HG03432 (cell line): ENCODE measurements at regions not wholly inside any gene's neighbourhood (a gene's known extent, or its start where the extent isn't known, plus 50 kb on each side); places are given as distances from the start of the nearest gene placed in this dataset.

Experiments used
- ATAC-seq: cut with Tn5 transposase; IDR thresholded peaks from one replicate; pipeline ENCODE4 v1.9.1; 2021; ENCODE audit warnings: mild to moderate bottlenecking, moderate library complexity; ENCODE audit not compliant: unreplicated experiment

DNA sequence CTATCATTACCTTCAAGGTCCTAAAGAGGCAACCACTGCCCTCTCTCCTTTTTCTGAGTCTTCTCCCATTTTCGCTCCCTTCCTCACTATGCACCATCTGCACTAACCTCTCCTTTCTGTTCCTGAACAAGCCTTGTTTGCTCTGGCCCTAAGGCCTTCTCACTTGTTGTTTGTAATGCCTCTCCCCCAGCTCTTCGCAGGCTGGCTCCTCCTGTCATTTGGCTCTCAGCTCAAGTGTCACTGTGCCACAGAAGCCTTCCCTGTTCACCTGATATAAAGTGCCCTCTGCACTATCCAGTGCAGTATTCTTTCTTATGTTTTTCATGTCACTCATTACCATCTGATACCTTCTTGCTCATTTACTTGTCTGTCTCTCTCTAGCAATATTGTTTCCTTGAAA, 303.7 kb downstream of the KCNN2 start:
- ATAC-seq: no peak

- ATAC-seq: no peak
Measured at GRCh38 chr5:114660791-114661190, 298.9 kb downstream of the KCNN2 start.

GRCh38 chr5:114658194-114658593, 296.3 kb downstream of the KCNN2 start:
- no peak for ATAC-seq

DNA sequence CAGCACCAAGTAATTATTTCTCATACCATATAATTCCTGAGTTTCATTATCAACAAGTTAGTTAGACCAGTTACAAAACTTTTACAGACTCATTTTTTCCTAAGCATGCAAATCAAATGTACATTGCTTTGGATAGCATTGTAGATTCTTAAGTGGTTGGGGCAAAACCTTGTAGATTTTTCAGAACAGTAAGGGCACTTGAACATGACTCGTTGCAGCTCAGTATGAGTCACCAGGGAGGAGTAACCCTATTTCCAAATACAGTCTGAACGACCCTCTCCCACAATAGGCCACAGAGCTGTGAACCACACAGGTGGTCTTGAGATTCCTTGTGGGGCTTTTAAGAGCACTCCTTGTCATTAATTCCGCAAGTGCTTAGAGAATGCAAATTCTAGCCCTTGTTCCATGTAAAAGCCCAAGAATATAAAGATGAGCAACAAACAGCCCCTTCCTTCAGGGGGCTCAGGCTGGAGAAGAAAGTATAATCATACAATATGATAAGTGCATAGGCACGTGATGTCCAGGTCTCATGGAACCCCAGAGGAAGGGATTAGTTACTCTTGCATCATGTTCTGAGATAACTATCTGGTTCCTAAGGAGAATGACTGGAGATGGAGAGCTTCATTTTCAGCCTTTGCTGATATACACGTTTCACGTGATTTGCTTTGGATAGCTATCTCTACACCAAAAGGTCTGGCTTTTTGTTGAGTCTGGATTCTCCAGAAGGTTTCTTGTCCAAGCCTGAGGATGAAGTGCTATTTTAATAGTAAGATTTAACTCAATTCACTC, 295.7 kb downstream of the KCNN2 start:
- ATAC-seq: no peak

DNA sequence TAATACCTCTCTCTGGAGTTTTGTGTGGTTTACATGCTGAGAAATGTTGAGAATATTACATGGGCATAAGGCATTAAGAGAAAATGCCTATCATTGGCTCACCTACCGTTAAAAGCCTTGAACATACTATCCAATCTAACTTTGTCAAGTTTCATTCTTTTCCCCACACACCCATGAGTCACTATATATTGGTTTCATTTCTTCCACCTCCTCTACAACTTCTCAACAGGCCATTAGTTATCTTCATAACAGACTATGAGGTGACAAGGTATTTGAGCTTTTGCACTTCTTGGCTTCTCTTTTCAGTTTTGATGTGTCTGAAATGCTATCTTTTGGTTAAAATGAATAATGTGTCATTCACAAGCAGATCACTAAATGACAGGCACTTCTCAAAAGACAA, 288.0 kb downstream of the KCNN2 start:
- peak; percentile 59 for ATAC-seq

DNA sequence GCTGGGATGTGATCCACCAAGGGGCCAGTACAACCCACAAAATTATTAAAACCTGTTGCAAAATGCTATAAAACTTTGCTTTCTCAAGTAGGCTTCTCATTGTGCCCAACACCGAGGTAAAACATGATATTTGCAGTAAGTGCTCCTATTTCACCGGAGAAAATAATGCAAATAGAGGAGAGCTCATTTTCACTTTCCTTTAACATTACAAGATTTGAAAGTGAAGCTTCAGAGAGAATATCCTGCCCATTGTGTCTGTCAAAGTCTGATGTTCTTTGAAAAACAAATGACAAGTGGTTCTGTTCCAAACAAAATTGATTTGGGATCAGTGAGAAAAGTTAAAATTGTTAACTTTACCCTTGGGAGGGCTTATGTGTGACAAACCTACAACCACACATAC, 287.1 kb downstream of the KCNN2 start:
- peak; percentile 40 for ATAC-seq

GRCh38 chr5:114644576-114644975, 282.7 kb downstream of the KCNN2 start:
- no peak for ATAC-seq

DNA sequence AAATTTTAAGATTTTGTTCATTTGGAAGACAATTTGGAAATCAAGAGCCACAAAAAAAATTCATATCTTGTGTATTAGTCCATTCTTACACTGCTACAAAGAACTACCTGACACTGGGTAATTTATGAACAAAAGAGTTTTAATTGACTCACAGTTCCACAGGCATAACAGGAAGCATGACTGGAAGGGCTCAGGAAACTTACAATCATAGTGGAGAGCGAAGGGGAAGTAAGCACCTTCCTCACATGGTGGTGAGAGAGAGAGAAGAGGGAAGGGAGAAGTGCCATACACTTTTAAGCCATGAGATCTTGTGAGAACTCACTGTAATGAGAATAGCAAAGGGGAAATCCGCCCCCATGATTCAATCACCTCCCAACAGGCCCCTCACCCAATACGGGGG, 274.4 kb downstream of the KCNN2 start:
- ATAC-seq: no peak

DNA sequence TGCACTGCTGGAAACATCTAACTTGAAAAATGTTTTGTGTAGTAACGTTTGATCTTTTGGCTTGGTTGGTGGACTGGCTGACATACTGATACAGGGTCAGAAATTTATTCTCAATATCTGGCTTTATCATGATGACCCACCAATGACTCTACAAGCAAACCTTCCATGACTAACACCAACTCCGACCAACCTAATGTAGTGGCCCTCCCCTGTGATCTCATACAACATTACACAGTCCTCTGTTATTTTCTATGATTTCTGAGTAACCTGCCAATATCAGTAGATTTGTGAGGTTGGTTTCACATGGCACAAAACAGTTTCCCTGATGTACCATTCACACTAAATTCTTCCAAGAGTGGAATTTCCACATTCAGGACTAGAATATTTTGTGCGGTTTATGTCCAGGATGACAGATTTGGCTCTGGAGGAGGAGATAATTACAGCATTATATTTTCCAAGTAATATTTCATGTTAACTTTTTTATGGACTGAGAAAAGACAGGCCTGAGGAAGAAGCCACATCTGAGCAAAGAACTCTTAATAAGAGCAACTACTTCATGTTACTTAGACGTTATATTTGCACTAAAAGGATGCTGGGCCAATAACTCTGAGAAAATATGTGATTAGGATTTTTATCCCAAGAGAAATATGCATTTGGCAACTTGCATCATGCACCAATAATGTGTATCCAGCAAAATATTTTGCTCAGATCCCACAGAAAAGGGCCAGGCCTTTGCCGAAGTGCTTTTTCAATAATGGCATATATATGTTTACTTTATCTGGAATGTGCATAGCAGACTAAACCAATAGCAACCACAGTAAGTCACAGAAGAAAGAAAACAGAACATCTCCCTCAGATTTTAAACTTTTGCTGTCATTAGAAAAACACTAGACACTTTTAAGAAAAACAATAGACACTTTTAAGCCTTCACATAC, 273.4 kb downstream of the KCNN2 start:
- no peak for ATAC-seq

DNA sequence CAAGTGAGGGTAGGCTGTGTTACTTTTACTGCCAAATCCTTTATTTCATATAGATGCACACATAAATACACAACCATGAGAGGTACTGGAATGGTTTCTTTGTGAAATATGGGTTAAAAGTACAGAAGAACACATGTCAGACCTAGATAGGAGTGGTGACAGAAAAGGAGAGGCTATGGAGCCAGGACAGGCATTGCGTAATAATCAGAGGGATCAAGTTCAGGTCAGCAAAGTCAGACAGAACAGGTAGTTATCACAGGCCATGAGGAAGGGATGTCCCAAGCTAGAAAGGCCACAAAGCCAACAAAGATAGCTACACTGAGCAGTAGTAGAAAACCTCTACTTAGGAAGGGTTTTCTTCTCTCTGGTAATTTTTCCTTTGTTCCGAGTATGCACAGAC, 272.6 kb downstream of the KCNN2 start:
- no peak for ATAC-seq

DNA sequence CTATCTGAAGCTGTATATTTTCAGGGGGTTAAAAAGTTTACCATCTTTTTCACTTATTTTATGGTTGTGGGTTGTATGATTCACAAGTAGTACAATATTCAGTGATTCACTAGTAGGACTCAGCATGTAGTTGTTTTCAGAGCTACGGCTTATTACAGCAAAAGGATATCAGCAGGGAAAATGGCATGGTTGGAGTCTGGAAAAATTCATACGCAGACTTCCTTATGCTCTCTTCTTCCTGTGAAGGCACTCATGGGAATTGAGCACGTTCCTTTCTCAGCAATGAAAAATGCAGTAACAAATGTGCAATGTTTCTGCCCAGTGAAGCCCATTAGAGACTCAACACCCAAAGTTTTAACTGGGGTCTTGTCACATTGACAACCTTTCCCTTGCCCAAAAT, 250.5 kb downstream of the KCNN2 start:
- no peak for ATAC-seq

GRCh38 chr5:114581136-114581535, 219.3 kb downstream of the KCNN2 start:
- ATAC-seq: no peak

DNA sequence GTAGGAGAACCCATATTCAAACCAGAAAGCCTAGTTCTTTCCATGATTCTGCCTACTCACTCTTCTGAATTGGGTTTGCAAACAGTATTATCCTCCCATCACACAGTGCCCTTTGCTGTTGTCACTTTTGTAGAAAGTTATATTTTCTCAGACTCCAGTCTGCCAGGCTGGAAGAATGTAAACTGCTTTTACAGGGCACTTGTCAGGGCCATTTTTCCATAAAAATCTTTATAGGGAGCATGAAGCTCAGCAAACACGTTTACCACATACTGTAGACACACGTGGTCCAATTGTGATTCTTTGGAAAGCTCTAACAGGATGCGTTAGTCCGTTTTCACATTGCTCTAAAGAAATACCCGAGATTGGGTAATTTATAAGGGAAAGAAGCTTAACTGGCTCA, 204.0 kb downstream of the KCNN2 start:
- no peak for ATAC-seq

DNA sequence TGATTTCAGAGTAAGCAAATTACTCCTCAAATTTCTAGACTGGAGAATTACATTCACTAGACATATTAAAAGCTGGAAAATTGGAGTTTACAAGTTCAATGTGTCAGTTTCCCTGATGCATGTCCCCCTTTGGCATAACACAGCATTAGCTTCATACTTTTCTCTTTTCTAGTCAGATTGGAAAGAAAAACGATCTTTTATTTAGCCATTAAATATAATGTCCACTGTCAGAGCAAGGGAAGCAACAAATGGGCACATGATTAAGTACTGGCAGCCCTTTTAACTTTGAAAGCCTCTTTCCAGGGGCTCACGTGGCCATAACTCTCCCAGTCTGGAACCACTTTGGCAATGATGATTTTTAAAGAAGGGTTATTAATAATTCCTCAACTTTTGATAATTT, 203.3 kb downstream of the KCNN2 start:
- ATAC-seq: no peak

DNA sequence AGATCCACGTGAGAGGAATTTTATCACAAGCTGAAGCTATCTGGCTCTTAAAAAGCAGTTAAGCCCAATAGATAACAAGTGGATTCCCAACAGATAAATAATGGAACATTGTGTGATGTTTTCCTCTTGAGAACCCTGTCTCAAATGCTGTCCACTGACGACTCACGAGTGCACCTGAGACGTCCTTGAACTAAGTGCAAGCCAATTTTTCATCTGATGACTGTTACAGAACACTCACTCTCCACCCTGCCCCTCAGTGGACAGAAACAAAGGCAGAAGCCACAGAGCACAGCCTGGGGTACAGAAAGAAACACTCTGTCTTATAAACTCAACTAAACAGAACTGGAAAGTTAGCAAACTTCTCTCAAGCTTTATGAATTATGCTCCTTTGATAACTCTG, 199.5 kb downstream of the KCNN2 start:
- no peak for ATAC-seq
